Ishikawa (cell line): ENCODE measurements at regions not wholly inside any gene's neighbourhood (a gene's known extent, or its start where the extent isn't known, plus 50 kb on each side); places are given as distances from the start of the nearest gene placed in this dataset.

ENCODE experiments used
- CEBPB ChIP-seq: IDR thresholded peaks from 2 replicates; pipeline ENCODE4 v1.6.1; 2012
- CREB1 ChIP-seq: IDR thresholded peaks from 2 replicates; pipeline ENCODE4 v1.6.1; 2012; ENCODE audit warnings: low read depth
- EGR1 ChIP-seq: IDR thresholded peaks from 2 replicates; pipeline ENCODE4 v1.6.1; 2012
- EP300 ChIP-seq: IDR thresholded peaks from 2 replicates; pipeline ENCODE4 v1.6.1; 2012; ENCODE audit warnings: borderline replicate concordance
- FOXM1 ChIP-seq: IDR thresholded peaks from 2 replicates; pipeline ENCODE4 v1.6.1; 2012; ENCODE audit warnings: low read depth, borderline replicate concordance
- NFIC ChIP-seq: IDR thresholded peaks from 2 replicates; pipeline ENCODE4 v1.6.1; 2012
- RAD21 ChIP-seq: IDR thresholded peaks from 2 replicates; pipeline ENCODE4 v1.6.1; 2012; ENCODE audit warnings: low read depth
- TAF1 ChIP-seq: IDR thresholded peaks from 2 replicates; pipeline ENCODE4 v1.6.1; 2012; ENCODE audit warnings: low read depth, mild to moderate bottlenecking
- TCF12 ChIP-seq: IDR thresholded peaks from 2 replicates; pipeline ENCODE4 v1.6.1; 2012; ENCODE audit warnings: low read depth
- TEAD4 ChIP-seq: IDR thresholded peaks from 2 replicates; pipeline ENCODE4 v1.6.1; 2012
- YY1 ChIP-seq: IDR thresholded peaks from 2 replicates; pipeline ENCODE4 v1.6.1; 2012; ENCODE audit warnings: low read depth
- ZBTB7A ChIP-seq: IDR thresholded peaks from 2 replicates; pipeline ENCODE4 v1.6.1; 2012; ENCODE audit warnings: low read depth
- TF ChIP-seq, protein P1 (sequence below): IDR thresholded peaks from 2 replicates; pipeline ENCODE4 v1.6.1; 2012
- TF ChIP-seq, protein P2 (sequence below): IDR thresholded peaks from 2 replicates; pipeline ENCODE4 v1.6.1; 2012; ENCODE audit warnings: low read depth, mild to moderate bottlenecking
- TF ChIP-seq, protein P3 (sequence below): IDR thresholded peaks from 2 replicates; pipeline ENCODE4 v1.6.1; 2012

DNA sequence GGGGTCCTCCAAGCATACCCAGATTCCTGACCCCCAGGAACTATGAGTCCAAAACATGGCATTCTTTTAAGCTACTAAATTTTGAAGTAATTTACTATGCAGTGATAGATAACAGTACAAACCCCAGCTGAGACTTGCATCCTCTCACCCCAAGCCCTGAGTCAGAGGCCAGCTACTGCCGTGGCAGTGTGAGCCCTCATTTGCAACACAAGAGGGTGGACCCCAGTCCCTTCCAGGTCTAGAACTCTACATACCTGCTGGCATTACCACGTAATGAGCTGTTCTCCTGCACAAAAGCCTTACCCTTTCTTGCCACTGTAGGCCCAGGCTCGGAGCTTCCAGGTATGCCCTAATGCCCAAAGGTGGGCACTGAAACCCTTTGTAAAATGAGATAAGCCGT lies 108.6 kb upstream of the ERCC6L2 start:
- TF ChIP-seq YY1 (no peak), CREB1 (no peak), EGR1 (no peak), TCF12 (no peak), NFIC (no peak), CEBPB (no peak), RAD21 (no peak), EP300 (no peak), FOXM1 (no peak), ZBTB7A (no peak), TAF1 (no peak), TEAD4 (no peak)
- TF ChIP-seq, protein P1, sequence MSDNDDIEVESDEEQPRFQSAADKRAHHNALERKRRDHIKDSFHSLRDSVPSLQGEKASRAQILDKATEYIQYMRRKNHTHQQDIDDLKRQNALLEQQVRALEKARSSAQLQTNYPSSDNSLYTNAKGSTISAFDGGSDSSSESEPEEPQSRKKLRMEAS: no peak
- TF ChIP-seq, protein P2, sequence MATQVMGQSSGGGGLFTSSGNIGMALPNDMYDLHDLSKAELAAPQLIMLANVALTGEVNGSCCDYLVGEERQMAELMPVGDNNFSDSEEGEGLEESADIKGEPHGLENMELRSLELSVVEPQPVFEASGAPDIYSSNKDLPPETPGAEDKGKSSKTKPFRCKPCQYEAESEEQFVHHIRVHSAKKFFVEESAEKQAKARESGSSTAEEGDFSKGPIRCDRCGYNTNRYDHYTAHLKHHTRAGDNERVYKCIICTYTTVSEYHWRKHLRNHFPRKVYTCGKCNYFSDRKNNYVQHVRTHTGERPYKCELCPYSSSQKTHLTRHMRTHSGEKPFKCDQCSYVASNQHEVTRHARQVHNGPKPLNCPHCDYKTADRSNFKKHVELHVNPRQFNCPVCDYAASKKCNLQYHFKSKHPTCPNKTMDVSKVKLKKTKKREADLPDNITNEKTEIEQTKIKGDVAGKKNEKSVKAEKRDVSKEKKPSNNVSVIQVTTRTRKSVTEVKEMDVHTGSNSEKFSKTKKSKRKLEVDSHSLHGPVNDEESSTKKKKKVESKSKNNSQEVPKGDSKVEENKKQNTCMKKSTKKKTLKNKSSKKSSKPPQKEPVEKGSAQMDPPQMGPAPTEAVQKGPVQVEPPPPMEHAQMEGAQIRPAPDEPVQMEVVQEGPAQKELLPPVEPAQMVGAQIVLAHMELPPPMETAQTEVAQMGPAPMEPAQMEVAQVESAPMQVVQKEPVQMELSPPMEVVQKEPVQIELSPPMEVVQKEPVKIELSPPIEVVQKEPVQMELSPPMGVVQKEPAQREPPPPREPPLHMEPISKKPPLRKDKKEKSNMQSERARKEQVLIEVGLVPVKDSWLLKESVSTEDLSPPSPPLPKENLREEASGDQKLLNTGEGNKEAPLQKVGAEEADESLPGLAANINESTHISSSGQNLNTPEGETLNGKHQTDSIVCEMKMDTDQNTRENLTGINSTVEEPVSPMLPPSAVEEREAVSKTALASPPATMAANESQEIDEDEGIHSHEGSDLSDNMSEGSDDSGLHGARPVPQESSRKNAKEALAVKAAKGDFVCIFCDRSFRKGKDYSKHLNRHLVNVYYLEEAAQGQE: no peak
- TF ChIP-seq, protein P3, sequence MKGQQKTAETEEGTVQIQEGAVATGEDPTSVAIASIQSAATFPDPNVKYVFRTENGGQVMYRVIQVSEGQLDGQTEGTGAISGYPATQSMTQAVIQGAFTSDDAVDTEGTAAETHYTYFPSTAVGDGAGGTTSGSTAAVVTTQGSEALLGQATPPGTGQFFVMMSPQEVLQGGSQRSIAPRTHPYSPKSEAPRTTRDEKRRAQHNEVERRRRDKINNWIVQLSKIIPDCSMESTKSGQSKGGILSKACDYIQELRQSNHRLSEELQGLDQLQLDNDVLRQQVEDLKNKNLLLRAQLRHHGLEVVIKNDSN: no peak

DNA sequence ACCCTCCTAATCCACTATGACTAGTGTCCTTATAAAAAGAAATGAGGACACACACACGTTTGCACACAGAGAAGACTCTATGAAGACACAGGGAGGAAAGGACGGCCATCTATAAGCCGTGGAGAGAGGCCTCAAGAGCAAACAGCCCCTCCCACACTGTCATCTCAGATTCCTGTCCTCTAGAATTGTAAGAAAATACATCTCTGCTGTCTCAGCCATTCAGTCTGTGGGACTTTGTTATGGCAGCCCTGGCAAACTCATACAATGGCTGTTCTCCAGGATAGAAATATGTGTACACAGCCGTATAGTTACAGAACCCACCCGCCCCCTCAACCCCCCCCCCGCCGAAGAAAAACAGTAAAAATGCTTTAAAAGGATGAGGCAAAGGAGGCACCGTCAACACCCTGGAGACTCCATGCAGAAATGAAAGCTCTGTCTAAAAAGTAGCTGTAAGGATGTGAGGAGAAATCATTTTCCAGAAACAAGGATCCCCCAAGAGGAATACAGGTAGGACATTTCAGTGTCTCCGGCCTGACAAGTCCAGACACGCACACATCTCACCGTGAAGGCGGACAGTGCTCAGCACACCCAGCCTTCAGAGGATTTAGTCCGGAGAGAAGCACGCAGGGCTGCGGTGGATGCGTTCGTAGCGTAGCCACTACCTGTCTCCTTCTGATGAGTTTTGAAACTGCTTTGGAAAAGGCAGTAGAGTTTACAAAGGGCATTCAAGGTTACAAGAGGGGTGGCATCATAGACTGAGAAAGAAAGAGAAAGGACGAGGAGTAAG lies 110.8 kb upstream of the ERCC6L2 start:
- TF ChIP-seq, protein P3: no peak

DNA sequence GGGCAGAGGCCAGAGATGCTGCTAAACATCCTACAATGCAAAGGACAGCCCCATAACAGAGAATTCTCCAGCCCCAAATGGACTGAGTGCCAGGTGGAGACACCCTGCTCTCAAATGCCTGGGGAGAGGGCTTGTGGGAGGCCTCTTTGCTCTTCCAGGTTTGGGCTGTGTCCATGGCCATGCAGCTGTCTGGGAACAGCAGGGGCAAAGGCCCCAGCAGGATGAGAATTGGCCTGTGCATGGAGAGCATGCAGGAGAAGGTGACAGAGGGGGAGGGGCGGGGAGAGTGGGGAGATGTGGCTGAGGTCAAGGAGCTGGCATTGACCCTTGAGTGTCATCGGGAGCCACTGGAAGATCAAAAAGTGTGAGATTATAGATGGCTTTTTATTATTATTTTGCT lies 111.5 kb upstream of the ERCC6L2 start:
- no peak for TF ChIP-seq TEAD4
- no peak for TF ChIP-seq RAD21
- TF ChIP-seq EP300: no peak
- TF ChIP-seq, protein P2: no peak
- TF ChIP-seq YY1: no peak
- TF ChIP-seq, protein P1: no peak
- no peak for TF ChIP-seq FOXM1
- no peak for TF ChIP-seq EGR1
- no peak for TF ChIP-seq CEBPB
- TF ChIP-seq, protein P3: no peak
- TF ChIP-seq TCF12: no peak
- no peak for TF ChIP-seq NFIC

DNA sequence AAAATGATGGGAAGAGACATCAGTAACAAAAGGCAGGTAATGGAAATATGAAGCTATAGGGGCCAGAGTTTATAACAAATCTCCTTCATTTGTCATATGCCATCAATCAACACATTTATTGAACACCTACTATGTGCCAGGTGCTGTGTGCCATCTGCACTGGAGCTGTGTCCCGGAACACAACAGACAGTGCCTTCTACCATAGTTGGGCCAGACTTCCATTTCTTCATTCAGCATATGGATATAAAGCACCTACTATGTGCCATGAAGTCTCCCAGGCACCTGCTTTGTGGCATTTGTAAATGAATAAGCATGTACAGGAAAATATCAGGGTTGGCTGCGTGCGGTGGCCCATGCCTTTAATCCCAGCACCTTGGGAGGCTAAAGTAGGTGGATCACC lies 112.5 kb upstream of the ERCC6L2 start:
- TF ChIP-seq, protein P3: no peak
- TF ChIP-seq, protein P2: no peak
- TF ChIP-seq TEAD4 (no peak), CEBPB (no peak), TAF1 (no peak), NFIC (no peak)

DNA sequence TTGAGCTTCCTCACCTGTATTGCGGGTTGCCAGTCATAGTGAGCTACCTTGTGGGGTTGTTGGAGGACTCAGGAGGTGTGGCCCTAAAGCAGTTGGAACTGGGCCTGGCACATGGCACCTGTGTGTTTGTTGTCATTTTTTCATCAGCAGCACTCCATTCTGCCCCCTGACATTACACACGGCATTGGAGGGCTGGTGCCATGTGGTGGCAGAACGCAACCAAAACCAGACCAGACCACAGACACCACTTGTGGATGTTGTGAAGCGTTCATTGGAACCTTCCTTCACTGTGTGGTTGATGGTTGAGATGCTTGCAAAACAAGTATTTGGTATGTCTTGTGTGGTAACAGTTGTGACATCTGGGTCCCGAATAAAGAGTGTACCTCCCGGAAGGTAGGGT lies 113.2 kb upstream of the ERCC6L2 start:
- TF ChIP-seq EP300 (no peak), CEBPB (no peak), ZBTB7A (no peak), FOXM1 (no peak), TCF12 (no peak), TAF1 (no peak), CREB1 (no peak), EGR1 (no peak), RAD21 (no peak), TEAD4 (no peak)
- TF ChIP-seq, protein P1: no peak
- TF ChIP-seq, protein P2: no peak
